Testis (tissue), 2 donors: ENCODE measurements at regions not wholly inside any gene's neighbourhood (a gene's known extent, or its start where the extent isn't known, plus 50 kb on each side); places are given as distances from the start of the nearest gene placed in this dataset.

Experiments used
- CTCF ChIP-seq, 3 experiments: fragments of 450-650 bp in 2 of 3; fragments of 200-600 bp in 1 of 3; sonication (generic) in 1 of 3; IDR thresholded peaks; one replicate each; pipeline ENCODE4 v1.5.1; 2016 to 2019; ENCODE audit warnings: antibody characterized with exemption in 3 of 3, mild to moderate bottlenecking in 2 of 3, moderate library complexity in 1 of 3
- POLR2A ChIP-seq: fragments of 450-650 bp; IDR thresholded peaks from one replicate; pipeline ENCODE4 v1.6.1; 2017; ENCODE audit warnings: antibody characterized with exemption, mild to moderate bottlenecking, moderate library complexity

GRCh38 chr15:46961795-46962194 lies 755.5 kb upstream of the SEMA6D start:
- TF ChIP-seq POLR2A: no peak
- no peak for TF ChIP-seq CTCF (IDR thresholded peaks at IDR 0.05)
